Upper lobe of left lung (tissue), 4 donors: ENCODE measurements at regions not wholly inside any gene's neighbourhood (a gene's known extent, or its start where the extent isn't known, plus 50 kb on each side); places are given as distances from the start of the nearest gene placed in this dataset.

ENCODE experiments used
- POLR2A ChIP-seq, 4 donors: fragments of 450-650 bp; IDR thresholded peaks; one replicate each; pipeline ENCODE4 v1.5.1; 2016 to 2017; ENCODE audit warnings: antibody characterized with exemption in 4 of 4, mild to moderate bottlenecking in 2 of 4
- TF ChIP-seq, protein P1 (sequence below), 6 experiments: fragments of 450-650 bp in 4 of 6; fragments of 200-600 bp in 2 of 6; sonication (generic) in 2 of 6; IDR thresholded peaks; one replicate each; pipeline ENCODE4 v1.5.1; 2016 to 2019; ENCODE audit warnings: antibody characterized with exemption in 6 of 6

DNA sequence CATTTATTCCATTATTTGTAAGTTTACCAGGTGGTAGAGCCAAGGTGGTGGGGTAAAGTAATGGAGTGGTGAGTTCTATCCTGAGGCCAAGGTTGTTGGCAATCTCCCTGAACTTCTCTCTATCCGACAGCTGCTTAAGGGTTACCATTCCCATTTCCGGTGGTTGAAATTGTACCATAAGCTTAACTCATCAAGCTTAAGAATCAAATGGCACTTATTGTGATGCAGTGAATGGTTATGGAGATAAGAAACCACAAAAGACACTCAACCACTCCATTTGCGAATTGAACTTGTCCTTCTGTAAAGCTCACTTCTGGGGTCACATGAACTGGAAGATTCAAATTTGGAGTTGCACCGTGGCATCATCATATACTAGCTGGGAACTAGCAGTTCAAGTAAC lies 287.4 kb upstream of the SLCO3A1 start:
- TF ChIP-seq, protein P1, sequence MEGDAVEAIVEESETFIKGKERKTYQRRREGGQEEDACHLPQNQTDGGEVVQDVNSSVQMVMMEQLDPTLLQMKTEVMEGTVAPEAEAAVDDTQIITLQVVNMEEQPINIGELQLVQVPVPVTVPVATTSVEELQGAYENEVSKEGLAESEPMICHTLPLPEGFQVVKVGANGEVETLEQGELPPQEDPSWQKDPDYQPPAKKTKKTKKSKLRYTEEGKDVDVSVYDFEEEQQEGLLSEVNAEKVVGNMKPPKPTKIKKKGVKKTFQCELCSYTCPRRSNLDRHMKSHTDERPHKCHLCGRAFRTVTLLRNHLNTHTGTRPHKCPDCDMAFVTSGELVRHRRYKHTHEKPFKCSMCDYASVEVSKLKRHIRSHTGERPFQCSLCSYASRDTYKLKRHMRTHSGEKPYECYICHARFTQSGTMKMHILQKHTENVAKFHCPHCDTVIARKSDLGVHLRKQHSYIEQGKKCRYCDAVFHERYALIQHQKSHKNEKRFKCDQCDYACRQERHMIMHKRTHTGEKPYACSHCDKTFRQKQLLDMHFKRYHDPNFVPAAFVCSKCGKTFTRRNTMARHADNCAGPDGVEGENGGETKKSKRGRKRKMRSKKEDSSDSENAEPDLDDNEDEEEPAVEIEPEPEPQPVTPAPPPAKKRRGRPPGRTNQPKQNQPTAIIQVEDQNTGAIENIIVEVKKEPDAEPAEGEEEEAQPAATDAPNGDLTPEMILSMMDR (IDR thresholded peaks at IDR 0.05) = no peak
- TF ChIP-seq POLR2A (IDR thresholded peaks at IDR 0.05) = no peak
